ENCODE measurements at regions not wholly inside any gene's neighbourhood (a gene's known extent, or its start where the extent isn't known, plus 50 kb on each side); places are given as distances from the start of the nearest gene placed in this dataset.

DNA sequence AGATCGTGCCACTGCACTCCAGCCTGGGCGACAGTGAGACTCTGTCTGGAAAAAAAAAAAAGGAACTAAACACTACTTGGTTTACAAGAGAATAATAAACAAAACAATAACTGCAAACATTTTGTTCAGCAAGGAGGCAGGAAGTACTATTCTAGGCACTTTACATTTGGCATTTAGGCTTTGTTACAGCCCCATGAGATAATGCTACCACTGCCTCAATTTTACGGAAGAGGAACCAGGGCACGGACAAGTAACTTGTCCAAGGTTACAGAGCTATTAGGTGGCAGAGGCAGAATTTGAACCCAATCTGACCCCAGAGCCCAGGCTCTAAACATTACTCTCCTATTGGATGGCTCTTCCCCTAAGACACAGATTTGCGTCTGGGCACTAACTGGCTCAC is 108.7 kb upstream of the AKIP1 start:
- no peak for TF ChIP-seq EZH2 (IDR thresholded peaks at IDR 0.05; ENCODE audit: low read depth)
- TF ChIP-seq, protein P1, sequence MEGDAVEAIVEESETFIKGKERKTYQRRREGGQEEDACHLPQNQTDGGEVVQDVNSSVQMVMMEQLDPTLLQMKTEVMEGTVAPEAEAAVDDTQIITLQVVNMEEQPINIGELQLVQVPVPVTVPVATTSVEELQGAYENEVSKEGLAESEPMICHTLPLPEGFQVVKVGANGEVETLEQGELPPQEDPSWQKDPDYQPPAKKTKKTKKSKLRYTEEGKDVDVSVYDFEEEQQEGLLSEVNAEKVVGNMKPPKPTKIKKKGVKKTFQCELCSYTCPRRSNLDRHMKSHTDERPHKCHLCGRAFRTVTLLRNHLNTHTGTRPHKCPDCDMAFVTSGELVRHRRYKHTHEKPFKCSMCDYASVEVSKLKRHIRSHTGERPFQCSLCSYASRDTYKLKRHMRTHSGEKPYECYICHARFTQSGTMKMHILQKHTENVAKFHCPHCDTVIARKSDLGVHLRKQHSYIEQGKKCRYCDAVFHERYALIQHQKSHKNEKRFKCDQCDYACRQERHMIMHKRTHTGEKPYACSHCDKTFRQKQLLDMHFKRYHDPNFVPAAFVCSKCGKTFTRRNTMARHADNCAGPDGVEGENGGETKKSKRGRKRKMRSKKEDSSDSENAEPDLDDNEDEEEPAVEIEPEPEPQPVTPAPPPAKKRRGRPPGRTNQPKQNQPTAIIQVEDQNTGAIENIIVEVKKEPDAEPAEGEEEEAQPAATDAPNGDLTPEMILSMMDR (conservative IDR thresholded peaks at IDR 0.05), result no peak
